ENCODE measurements at regions not wholly inside any gene's neighbourhood (a gene's known extent, or its start where the extent isn't known, plus 50 kb on each side); places are given as distances from the start of the nearest gene placed in this dataset.
"Not testable (repeated sequence)": the region's sequence is repeated elsewhere in the genome, so short reads cannot be mapped to it uniquely, and the experiment has no call there.

- no peak for DNase-seq (ENCODE audit: low spot score)
These were observed 933.9 kb upstream of the EPHA5 start for GRCh38 chr4:66604192-66604591.

DNA sequence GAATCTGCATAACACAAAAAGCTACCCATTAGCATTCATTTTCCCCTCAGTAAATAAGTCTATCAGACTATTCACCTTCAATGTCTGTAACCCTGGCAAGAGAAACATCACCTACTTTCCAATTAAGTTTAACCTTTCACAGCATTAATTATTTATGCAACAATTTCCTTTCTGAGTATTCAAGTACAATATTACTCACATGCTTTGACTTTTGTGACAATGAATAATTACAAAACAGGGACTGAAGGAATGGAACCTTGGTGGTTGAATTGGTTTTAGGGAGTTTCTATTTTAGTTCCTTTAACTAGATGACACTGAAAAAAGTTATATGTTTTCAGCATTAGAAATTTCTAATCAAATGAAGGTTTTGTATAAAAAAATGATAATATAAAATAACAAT, 932.3 kb upstream of the EPHA5 start:
- no peak for DNase-seq (ENCODE audit: low spot score)

DNA sequence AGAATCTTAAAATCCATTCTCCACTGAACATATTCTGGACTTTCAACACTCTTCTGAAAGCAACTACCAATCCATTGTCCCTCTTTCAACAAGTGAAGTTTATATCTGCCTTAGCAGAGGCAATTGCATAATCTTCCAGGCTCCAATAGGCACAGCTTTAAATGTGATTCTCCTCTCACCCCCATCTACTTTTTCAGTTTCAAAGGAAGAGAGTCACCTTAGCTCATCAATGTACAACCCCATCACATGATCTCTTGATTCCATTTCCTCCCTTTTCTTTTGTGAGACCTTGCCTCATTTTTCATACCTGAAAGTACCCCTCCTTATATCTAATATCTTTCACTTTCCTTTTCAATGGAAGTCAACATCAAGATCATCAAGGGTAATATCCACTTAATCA, 921.7 kb upstream of the EPHA5 start:
- no peak for DNase-seq (ENCODE audit: low spot score)

- no peak for DNase-seq (ENCODE audit: low spot score)
These were observed 920.4 kb upstream of the EPHA5 start for GRCh38 chr4:66590488-66591215.

- no peak for DNase-seq (ENCODE audit: low spot score)
These were observed 918.9 kb upstream of the EPHA5 start for GRCh38 chr4:66589183-66589582.

DNA sequence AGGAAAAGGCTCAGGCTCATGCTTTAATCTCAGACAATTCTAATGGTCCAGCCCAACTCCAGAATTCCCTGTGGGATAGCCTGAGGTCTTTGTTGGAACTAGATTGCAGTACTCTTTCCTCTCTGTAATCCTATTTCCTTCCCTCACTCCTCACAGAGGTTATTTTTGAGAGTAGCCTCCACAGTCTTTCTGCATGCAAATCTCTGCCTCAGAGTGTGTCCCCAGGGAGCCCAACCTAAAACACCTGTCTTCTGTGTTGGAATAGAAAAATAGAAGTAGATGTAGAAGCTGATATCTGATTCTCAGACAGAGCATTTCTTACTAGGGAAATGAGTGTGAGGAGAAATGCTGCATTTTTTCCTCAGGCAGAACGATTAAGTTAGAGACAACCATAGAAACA, 915.5 kb upstream of the EPHA5 start:
- no peak for DNase-seq (ENCODE audit: low spot score)

- DNase-seq (ENCODE audit: low spot score), result no peak
These were observed 907.6 kb upstream of the EPHA5 start for GRCh38 chr4:66577922-66578321.

DNA sequence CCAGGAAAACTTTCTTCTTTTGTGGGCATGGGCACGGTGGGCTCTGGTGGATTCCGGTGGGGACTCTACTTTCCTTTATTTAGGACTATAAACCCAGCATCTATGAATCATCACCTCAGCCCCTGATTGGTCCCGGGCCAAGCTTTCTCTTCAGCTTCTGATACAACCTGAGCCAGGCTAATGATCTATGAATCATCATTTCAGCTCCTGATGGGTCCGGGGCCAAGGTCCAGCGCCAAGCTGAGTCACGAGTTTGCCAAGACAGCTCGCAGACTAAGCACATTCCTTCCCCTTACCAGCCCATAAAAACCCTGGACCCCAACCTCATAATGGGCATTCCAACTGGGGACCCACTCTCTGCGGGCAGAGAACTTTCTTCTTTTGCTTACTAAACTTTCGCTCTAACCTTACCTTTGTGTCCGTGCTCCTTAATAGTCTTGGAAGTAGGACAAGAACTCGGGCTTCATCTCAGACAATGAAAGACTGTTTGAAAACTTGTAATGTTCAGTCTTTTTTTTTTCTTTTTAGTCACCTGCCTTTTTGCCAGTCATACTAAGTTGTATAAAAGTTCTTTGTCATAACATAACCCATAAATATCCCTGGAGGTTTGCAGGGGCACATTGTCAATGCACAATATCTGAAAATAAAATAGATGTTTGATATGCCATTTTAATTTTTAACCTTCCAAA, 904.9 kb upstream of the EPHA5 start:
- DNase-seq (ENCODE audit: low spot score), result no peak

GRCh38 chr4:66574145-66574978, 904.1 kb upstream of the EPHA5 start:
- DNase-seq (ENCODE audit: low spot score), result no peak

DNA sequence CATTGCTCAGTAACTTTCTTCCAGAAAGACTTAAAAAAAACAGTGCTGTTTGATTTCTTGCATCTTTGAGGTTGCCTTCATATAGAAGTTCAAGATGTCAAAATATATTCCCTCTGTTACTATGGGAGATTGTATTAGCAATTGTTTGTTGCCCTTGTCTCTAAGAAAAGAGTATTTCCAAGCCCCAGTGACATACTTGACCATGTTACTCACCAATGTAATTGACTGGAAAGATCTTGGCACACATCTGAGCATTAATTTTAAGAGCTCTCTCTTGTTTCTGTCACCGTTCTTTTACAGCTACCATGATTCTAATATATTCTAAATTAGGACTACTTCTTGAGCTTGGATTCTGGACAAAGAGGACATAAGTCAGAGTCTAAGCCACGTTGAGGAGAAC, 902.7 kb upstream of the EPHA5 start:
- no peak for DNase-seq (ENCODE audit: low spot score)

- DNase-seq (ENCODE audit: low spot score), result no peak
These were observed 900.9 kb upstream of the EPHA5 start for GRCh38 chr4:66571145-66571695.

- no peak for DNase-seq (ENCODE audit: low spot score)
These were observed 898.9 kb upstream of the EPHA5 start for GRCh38 chr4:66569228-66569627.

DNA sequence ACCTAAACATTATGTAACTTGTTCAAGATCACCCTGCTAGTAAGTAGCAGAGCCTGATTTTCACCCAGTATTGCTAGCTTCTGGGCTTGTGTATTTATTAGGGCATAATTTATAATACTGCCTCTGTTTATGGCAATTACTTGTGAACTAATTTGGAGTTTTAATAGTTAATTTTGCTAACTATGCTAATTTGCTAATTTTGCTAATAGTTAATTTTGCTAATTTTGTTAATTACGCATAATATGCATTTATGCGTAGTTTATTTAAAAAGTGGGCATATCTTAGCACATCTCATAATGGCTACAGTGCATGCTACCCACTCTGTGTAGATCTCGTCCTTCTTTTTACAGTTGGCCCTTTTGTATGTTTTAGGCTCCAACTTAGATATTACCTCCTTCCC, 898.1 kb upstream of the EPHA5 start:
- no peak for DNase-seq (ENCODE audit: low spot score)

DNA sequence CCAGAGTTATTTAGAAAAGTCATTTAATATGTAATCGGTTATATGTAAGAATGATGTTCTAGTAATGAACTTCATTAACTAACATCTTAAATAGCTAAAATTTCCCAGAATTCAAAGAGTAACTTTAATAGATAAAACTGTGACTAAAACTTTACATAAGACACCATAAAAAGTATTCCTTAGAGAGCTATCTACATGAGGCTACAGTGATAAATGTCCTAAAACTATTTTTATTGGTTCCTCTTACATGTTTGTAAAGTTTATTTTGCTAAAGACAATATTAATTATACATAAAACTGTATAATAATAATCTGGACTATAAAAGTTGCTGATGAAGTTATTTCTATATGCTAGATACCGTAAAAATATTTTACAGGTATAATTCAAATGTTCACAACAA, 897.7 kb upstream of the EPHA5 start:
- DNase-seq (ENCODE audit: low spot score), result no peak

GRCh38 chr4:66567551-66567950, 897.3 kb upstream of the EPHA5 start:
- no peak for DNase-seq (ENCODE audit: low spot score)

DNA sequence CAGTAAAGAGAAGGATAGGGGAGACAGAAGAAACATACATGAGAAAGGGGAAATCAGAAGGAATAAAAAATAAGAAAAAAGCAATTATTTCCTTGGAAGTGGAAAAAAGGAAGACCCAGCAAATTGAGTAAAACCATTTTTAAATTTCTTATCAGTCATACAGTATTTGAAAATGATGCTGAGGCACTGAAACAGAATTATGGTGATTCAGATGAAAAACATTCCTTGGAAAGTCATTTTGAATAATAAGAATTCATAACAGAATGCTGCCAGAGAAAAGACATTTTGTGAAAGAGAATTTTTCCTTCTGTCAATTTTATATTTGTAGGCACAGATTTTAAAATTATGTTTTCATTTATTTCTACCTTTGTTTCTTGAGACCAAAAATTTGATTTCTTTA, 895.5 kb upstream of the EPHA5 start:
- no peak for DNase-seq (ENCODE audit: low spot score)

DNA sequence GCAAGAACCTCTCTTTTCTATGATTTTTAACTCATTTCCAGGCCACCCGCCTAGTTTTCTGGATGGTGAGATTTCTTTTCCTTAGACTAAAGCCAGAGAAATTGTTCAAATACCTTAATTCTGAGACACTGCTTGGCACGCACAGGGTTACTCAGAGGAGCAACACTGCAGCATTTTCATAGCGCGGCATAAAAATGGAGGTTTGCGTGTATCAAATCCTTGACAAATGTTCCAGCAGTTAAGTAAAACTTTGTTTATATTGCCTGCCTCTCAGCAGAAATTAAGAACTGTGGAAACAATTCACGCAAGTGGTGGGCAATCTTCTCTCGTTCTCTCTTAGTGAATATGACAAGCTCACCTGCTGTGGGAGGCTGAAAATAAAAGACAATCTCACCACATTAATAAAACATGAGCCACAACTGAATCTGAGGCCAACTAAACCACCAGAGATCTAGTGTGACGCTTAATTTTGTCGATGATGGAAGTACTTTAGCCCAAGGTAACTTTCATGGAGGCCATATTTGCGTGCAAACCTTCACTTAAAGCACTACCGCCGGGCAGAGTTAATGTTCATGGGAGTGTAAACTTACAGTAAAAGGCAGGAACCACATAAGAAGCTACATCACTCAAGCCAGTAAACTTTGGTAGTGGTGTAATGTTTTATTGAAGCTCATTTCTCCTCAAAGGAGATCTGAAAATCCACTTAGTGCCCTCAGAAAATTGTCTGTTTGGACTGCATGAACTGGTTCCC, 894.8 kb upstream of the EPHA5 start:
- DNase-seq (ENCODE audit: low spot score), result no peak

DNA sequence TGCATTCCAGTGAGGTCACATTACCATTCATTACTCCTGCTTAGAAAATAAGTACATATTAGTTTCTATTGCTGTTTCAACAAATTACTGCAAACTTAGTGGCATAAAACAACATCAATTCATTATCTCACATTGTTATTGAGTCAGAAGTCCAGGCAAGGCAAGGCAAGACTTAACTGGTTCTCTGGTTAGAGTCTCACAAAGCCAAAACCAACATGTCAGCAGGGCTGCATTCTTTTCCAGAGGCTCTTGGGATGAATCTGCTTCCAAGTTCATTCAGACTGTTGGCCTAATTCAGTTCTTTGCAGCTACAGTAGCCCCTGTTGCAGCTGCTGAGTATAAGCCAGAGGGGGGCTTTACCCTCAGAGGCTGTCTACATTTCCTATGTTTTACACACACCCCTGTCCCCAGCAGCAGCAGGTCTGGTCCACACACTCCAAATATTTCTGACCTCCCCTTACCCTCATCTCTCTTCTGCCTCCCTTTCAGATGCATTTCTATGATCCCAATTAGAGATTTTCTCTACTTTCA, 892.1 kb upstream of the EPHA5 start:
- DNase-seq (ENCODE audit: low spot score), result no peak

DNA sequence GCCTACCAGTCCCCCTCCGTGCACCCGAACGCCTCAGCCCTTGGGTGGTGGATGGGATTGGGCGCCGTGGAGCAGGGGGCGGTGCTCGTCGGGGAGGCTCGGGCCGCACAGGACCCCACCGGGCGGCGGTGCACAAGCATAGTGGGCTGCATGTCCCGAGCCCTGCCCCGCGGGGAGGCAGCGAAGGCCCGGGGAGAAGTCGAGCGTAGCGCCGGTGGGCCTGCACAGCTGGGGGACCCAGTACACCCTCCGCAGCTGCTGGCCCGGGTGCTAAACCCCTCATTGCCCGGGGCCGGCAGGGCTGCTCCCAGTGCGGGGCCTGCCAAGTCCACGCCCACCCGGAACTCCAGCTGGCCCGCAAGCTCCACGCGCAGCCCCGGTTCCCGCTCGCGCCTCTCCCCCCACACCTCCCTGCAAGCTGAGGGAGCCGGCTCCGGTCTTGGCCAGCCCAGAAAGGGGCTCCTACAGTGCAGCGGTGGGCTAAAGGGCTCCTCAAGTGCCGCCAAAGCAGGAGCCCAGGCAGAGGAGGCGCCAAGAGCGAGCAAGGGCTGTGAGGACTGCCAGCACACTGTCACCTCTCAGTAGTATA, 891.3 kb upstream of the EPHA5 start:
- DNase-seq (ENCODE audit: low spot score), result not testable (repeated sequence)

DNA sequence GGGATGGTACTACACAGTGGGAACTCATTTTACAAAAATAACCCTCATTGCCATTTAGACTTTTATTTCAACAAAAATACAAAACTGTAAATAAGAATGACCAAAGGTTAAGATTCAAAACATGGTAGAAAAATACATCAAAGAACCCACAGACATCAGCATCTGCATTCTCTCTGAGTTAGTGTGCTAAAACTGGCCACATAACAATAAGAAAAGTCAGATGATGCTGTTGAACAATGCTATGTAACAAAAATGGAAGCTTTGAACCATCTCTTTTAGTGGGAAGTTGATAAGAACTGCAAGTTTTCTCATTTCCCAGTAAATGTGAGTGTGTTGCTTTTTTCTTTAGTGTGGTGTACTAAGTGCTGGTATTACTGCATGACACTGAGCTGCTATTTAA, 888.4 kb upstream of the EPHA5 start:
- DNase-seq (ENCODE audit: low spot score), result no peak

GRCh38 chr4:66556651-66557278, 886.5 kb upstream of the EPHA5 start:
- no peak for DNase-seq (ENCODE audit: low spot score)

Data from CD4-positive, alpha-beta T cell treated with Interleukin-2 at 100 ng/mL for 4 hours (primary cell).